22Rv1 (cell line): ENCODE measurements at regions not wholly inside any gene's neighbourhood (a gene's known extent, or its start where the extent isn't known, plus 50 kb on each side); places are given as distances from the start of the nearest gene placed in this dataset.
"Not testable (repeated sequence)": the region's sequence is repeated elsewhere in the genome, so short reads cannot be mapped to it uniquely, and the experiment has no call there.

Experiments used
- H3K27ac ChIP-seq: fragments of 450-650 bp; 2 replicates; pipeline ENCODE4 v1.5.1; 2017
- ZFX ChIP-seq: fragments of 450-650 bp; IDR thresholded peaks from 2 replicates; pipeline ENCODE4 v1.6.1; 2017; ENCODE audit warnings: antibody characterized with exemption, borderline replicate concordance
- TF ChIP-seq, protein P1 (sequence below): fragments of 450-650 bp; IDR thresholded peaks from 2 replicates; pipeline ENCODE4 v1.5.1; 2017; ENCODE audit warnings: mild to moderate bottlenecking

DNA sequence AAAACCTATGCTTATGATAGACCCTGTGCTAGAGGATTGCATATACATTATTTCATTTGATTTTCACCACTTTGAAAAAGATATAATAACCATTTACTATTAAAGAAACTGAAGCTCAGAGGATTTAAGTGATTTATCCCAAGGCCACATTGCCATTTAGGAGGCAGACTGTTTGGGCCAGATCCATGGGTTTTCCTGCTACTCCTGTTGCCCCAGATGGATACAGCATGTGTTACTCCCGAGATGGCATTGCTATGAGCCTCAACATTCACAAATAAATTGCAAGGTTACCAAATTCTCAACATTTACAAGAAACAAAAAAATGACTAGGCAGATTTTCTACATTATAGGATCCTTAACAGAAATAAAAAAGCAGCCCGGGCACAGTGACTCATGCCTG lies 322.1 kb upstream of the SOX9 start:
- no peak for TF ChIP-seq ZFX
- TF ChIP-seq, protein P1, sequence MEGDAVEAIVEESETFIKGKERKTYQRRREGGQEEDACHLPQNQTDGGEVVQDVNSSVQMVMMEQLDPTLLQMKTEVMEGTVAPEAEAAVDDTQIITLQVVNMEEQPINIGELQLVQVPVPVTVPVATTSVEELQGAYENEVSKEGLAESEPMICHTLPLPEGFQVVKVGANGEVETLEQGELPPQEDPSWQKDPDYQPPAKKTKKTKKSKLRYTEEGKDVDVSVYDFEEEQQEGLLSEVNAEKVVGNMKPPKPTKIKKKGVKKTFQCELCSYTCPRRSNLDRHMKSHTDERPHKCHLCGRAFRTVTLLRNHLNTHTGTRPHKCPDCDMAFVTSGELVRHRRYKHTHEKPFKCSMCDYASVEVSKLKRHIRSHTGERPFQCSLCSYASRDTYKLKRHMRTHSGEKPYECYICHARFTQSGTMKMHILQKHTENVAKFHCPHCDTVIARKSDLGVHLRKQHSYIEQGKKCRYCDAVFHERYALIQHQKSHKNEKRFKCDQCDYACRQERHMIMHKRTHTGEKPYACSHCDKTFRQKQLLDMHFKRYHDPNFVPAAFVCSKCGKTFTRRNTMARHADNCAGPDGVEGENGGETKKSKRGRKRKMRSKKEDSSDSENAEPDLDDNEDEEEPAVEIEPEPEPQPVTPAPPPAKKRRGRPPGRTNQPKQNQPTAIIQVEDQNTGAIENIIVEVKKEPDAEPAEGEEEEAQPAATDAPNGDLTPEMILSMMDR: no peak
- no peak overlapping the region for H3K27ac ChIP-seq

GRCh38 chr17:71799657-71800056 lies 321.2 kb upstream of the SOX9 start:
- no peak for TF ChIP-seq ZFX
- TF ChIP-seq, protein P1: no peak
- no peak overlapping the region for H3K27ac ChIP-seq

DNA sequence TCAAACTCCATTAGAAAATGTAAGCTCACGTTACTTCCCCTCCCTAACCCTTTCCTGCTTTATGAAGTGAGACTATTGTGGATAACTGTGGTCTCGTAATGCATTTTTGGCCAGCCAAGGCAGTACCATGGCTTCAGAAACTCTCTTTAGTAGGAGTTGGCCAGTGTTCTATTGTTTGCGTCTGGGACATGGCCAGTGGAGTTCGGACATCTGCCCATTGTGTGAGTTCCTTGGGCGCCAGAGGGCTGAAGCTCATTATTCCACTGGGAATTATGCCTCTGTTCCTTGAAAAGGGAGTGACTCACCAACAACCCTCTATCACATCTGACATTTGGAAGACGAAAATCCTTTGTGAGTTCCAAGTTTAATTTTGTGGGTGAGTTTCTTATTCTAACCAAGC lies 319.5 kb upstream of the SOX9 start:
- TF ChIP-seq, protein P1: no peak
- TF ChIP-seq ZFX: no peak
- H3K27ac ChIP-seq: no peak overlapping the region

- TF ChIP-seq ZFX: no peak
- TF ChIP-seq, protein P1: no peak
- no peak overlapping the region for H3K27ac ChIP-seq
Measured at GRCh38 chr17:71802663-71803062, 318.2 kb upstream of the SOX9 start.

GRCh38 chr17:71803656-71804284 lies 317.1 kb upstream of the SOX9 start:
- TF ChIP-seq ZFX: no peak
- TF ChIP-seq, protein P1: no peak
- no peak overlapping the region for H3K27ac ChIP-seq

GRCh38 chr17:71809537-71809936 lies 311.3 kb upstream of the SOX9 start:
- no peak for TF ChIP-seq ZFX
- TF ChIP-seq, protein P1: no peak
- H3K27ac ChIP-seq: no peak overlapping the region

GRCh38 chr17:71813861-71814260 lies 307.0 kb upstream of the SOX9 start:
- not testable (repeated sequence) for H3K27ac ChIP-seq

DNA sequence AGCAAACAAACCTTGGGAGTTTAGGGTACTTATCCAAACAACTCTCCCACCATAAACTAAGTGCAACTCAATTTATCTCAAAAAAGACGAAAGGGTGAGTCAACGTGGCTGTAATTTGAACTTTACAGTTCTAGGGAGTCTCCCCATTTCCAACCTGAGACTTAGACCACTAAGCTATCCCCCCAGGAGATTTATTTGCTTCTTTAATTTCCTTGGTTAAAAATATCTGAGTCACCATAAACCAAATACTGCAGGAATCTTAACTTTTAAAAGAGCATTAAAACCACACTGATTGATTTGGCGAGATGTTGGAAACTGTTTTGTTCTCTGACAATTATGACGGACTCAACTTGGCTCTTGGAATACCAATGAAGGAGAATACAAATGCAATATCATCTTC lies 299.3 kb upstream of the SOX9 start:
- TF ChIP-seq ZFX: no peak
- TF ChIP-seq, protein P1: no peak

More for the DNA sequence above, 299.3 kb upstream of the SOX9 start:
- H3K27ac ChIP-seq: no peak overlapping the region
